ENCODE measurements at regions not wholly inside any gene's neighbourhood (a gene's known extent, or its start where the extent isn't known, plus 50 kb on each side); places are given as distances from the start of the nearest gene placed in this dataset.

DNA sequence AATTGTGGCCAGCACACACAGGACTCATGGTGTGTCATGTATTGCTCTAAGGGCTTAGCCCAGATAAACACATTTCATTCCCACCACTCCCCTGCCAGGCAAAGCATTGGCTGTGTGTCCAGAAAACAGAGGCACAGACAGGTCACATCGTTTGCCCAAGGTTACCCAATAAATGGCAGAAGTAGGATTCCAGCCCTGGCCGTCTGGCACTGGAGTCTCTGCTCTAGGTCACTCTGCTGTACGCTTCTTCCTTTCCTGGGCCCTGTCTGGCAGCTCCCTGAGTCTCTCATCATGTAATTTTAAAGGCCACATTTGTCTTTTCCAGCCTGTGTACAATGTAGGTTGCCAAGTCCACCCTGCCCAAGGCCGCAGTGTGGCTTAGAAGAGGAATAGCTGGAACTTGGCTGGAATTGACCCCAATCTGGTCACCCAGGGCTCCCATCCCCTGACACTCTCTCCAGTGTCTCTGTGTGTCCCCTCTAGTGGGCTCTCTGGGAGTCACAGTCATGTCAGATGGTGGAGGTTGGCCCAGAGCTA is 264.5 kb upstream of the TSHZ3 start:
- H3K27me3 ChIP-seq (ENCODE audit: low read length) = no peaks in the 10 kb centered on the region
- H3K4me2 ChIP-seq (ENCODE audit: low read depth, low read length, poor library complexity, severe bottlenecking) = no peak overlapping the region
- no peak overlapping the region for H2AFZ ChIP-seq (ENCODE audit: low read length)
- H3K9ac ChIP-seq (ENCODE audit: low read length) = no peak overlapping the region
- no peaks in the 10 kb centered on the region for H3K36me3 ChIP-seq (ENCODE audit: insufficient read depth, low read length)
- H3K4me1 ChIP-seq (ENCODE audit: low read length) = no peaks in the 10 kb centered on the region
- no peaks in the 10 kb centered on the region for H3K9me2 ChIP-seq (replicated peaks; ENCODE audit: insufficient read depth, low read length)
- H3K79me2 ChIP-seq (ENCODE audit: low read length) = no peaks in the 10 kb centered on the region
- no peaks in the 10 kb centered on the region for H4K20me1 ChIP-seq (ENCODE audit: insufficient read depth, low read depth, low read length)
- no peak for DNase-seq
- no peak overlapping the region for H3K4me3 ChIP-seq (ENCODE audit: low read length)
- no peak overlapping the region for H3K27ac ChIP-seq (ENCODE audit: low read length)
- no peaks in the 10 kb centered on the region for H3K9me3 ChIP-seq (ENCODE audit: low read length)

DNA sequence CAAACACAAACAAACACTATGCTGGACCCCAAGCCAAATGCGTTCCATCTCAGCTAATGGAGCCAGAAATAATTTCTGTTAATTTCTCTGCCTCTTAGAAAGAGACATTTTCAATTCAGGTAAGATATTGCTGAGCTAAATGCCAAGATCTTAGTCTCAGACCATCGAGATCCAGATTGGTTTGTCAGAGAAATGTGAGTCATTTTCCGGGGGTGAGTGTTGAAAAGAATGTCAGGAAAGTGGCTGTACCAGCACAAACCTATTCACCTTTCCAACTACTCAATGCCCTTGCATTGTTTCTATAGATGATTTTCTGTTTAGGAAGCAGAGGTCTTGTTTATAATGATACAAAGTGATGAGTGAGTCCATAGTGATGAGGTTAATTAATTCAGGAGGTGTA is 266.8 kb upstream of the TSHZ3 start:
- no peak overlapping the region for H3K9ac ChIP-seq (ENCODE audit: low read length)
- H3K79me2 ChIP-seq (ENCODE audit: low read length) = no peaks in the 10 kb centered on the region
- no peaks in the 10 kb centered on the region for H3K27me3 ChIP-seq (ENCODE audit: low read length)
- H3K4me2 ChIP-seq (ENCODE audit: low read depth, low read length, poor library complexity, severe bottlenecking) = no peak overlapping the region
- no peaks in the 10 kb centered on the region for H4K20me1 ChIP-seq (ENCODE audit: insufficient read depth, low read depth, low read length)
- DNase-seq = no peak
- no peak overlapping the region for H3K27ac ChIP-seq (ENCODE audit: low read length)
- no peaks in the 10 kb centered on the region for H3K9me3 ChIP-seq (ENCODE audit: low read length)
- no peaks in the 10 kb centered on the region for H3K36me3 ChIP-seq (ENCODE audit: insufficient read depth, low read length)
- no peak overlapping the region for H3K4me3 ChIP-seq (ENCODE audit: low read length)
- H2AFZ ChIP-seq (ENCODE audit: low read length) = no peak overlapping the region
- no peaks in the 10 kb centered on the region for H3K4me1 ChIP-seq (ENCODE audit: low read length)
- no peaks in the 10 kb centered on the region for H3K9me2 ChIP-seq (replicated peaks; ENCODE audit: insufficient read depth, low read length)

DNA sequence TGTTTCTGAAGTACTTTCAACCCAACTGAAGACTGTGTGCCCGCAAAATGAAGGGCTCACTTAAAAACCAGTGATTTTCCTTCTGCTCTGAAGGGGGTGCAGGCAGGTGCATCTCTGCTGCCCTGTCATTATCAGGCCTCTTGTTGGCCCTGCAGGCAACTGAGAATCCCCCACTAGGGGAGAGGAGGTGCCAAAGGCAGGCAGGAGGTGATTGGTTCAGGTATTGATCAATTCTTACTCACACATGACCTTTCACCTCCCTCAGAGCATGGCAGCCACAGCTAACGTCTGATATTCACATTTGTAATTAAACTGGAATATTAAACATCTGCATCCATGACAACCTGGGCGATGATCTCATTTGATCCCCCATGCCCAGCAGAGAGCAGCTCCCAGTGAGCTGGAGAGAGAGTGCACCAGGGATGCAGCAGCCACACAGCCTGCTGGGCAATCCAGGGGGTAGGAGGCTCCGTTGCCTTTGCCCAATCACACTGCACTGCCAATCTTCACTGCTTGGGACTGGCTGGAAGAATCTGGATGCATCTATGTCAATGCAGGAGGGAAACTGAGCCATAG is 267.9 kb upstream of the TSHZ3 start:
- H3K9ac ChIP-seq (ENCODE audit: low read length) = no peak overlapping the region
- H3K9me3 ChIP-seq (ENCODE audit: low read length) = no peaks in the 10 kb centered on the region
- no peak for DNase-seq
- no peaks in the 10 kb centered on the region for H3K36me3 ChIP-seq (ENCODE audit: insufficient read depth, low read length)
- H3K4me3 ChIP-seq (ENCODE audit: low read length) = no peak overlapping the region
- no peaks in the 10 kb centered on the region for H3K79me2 ChIP-seq (ENCODE audit: low read length)
- H3K9me2 ChIP-seq (replicated peaks; ENCODE audit: insufficient read depth, low read length) = no peaks in the 10 kb centered on the region
- H3K27me3 ChIP-seq (ENCODE audit: low read length) = no peaks in the 10 kb centered on the region
- H3K4me1 ChIP-seq (ENCODE audit: low read length) = no peaks in the 10 kb centered on the region
- H3K4me2 ChIP-seq (ENCODE audit: low read depth, low read length, poor library complexity, severe bottlenecking) = no peak overlapping the region
- no peaks in the 10 kb centered on the region for H4K20me1 ChIP-seq (ENCODE audit: insufficient read depth, low read depth, low read length)
- no peak overlapping the region for H3K27ac ChIP-seq (ENCODE audit: low read length)
- H2AFZ ChIP-seq (ENCODE audit: low read length) = no peak overlapping the region

DNA sequence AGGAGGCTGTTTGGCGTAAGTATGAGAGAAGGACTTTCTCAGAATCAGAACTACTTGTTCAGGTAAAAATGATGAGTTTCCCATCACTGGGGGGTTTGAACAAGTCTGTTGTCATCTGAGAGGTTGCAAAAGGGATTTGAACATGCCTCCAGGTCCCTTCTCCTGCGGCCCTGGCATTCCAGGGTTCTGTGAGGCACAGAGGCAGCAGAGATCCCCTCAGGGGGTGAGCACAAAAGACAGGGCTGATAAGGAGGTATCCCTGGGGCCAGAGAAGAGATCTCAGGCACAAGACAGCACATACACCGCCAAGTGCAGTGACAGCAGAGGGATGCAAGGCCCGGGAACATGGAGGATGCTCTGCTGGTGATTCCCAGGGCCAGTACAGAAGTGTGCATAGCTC is 275.8 kb upstream of the TSHZ3 start:
- Histone ChIP-seq H3K4me1 (ENCODE audit: low read length) (no peaks in the 10 kb centered on the region), H3K4me2 (ENCODE audit: low read depth, low read length, poor library complexity, severe bottlenecking) (no peak overlapping the region), H4K20me1 (ENCODE audit: insufficient read depth, low read depth, low read length) (no peaks in the 10 kb centered on the region)

DNA sequence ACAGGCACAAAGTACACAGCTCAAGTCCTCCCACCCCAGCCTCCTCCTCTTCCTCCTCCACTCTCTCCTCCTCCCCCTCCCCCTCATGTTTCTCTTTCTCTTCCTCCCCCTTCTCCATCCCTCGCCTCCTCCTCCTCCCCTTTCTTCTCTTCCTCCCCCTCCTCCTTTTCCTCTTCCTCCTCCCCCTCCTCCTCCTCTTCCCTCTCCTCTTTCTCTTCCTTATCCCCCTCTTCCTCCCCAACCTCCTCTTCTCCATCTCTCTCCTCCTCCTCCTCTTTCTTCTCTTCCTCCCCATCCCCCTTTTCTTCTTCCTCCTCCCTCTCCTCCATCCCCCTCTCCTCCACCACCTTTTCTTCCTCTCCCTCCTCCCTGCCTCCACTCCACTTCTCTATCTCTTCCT is 276.3 kb upstream of the TSHZ3 start:
- Histone ChIP-seq H3K4me1 (ENCODE audit: low read length) (no peaks in the 10 kb centered on the region), H4K20me1 (ENCODE audit: insufficient read depth, low read depth, low read length) (no peaks in the 10 kb centered on the region), H3K4me3 (ENCODE audit: low read length) (no peak overlapping the region), H2AFZ (ENCODE audit: low read length) (no peak overlapping the region), H3K9ac (ENCODE audit: low read length) (no peak overlapping the region), H3K27me3 (ENCODE audit: low read length) (no peaks in the 10 kb centered on the region), H3K4me2 (ENCODE audit: low read depth, low read length, poor library complexity, severe bottlenecking) (no peak overlapping the region), H3K79me2 (ENCODE audit: low read length) (no peaks in the 10 kb centered on the region), H3K36me3 (ENCODE audit: insufficient read depth, low read length) (no peaks in the 10 kb centered on the region), H3K9me3 (ENCODE audit: low read length) (no peaks in the 10 kb centered on the region), H3K9me2 (replicated peaks; ENCODE audit: insufficient read depth, low read length) (no peaks in the 10 kb centered on the region), H3K27ac (ENCODE audit: low read length) (no peak overlapping the region)
- DNase-seq = no peak

More for the DNA sequence above, 275.8 kb upstream of the TSHZ3 start:
- Histone ChIP-seq H3K9me3 (ENCODE audit: low read length) (no peaks in the 10 kb centered on the region), H3K9me2 (replicated peaks; ENCODE audit: insufficient read depth, low read length) (no peaks in the 10 kb centered on the region), H2AFZ (ENCODE audit: low read length) (no peak overlapping the region), H3K79me2 (ENCODE audit: low read length) (no peaks in the 10 kb centered on the region), H3K27ac (ENCODE audit: low read length) (no peak overlapping the region), H3K9ac (ENCODE audit: low read length) (no peak overlapping the region), H3K27me3 (ENCODE audit: low read length) (no peaks in the 10 kb centered on the region), H3K4me3 (ENCODE audit: low read length) (no peak overlapping the region), H3K36me3 (ENCODE audit: insufficient read depth, low read length) (no peaks in the 10 kb centered on the region)
- DNase-seq = no peak

DNA sequence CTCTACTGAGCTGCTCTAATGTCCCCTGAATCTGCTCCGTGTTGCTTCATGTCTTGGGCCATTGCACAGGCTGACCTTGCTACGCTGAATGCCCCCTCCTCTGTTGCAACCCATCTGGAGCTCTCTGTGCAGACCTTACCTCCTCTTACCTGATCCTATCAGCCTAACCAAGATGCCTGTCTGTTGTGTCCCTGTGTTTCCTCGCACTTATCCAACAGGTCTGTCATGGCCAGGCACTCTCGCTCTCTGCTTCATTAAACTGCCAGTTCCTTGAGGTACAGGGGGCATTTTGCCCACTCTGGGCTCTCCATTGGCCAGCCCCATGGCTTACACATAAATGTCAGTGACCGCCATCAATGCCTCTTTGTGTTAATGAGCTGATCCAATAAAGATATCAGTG is 277.7 kb upstream of the TSHZ3 start:
- no peaks in the 10 kb centered on the region for H3K36me3 ChIP-seq (ENCODE audit: insufficient read depth, low read length)
- H3K9me2 ChIP-seq (replicated peaks; ENCODE audit: insufficient read depth, low read length) = no peaks in the 10 kb centered on the region
- no peak overlapping the region for H3K9ac ChIP-seq (ENCODE audit: low read length)
- H3K79me2 ChIP-seq (ENCODE audit: low read length) = no peaks in the 10 kb centered on the region
- H3K4me2 ChIP-seq (ENCODE audit: low read depth, low read length, poor library complexity, severe bottlenecking) = no peak overlapping the region
- H3K4me1 ChIP-seq (ENCODE audit: low read length) = no peaks in the 10 kb centered on the region
- H3K9me3 ChIP-seq (ENCODE audit: low read length) = no peaks in the 10 kb centered on the region
- no peaks in the 10 kb centered on the region for H4K20me1 ChIP-seq (ENCODE audit: insufficient read depth, low read depth, low read length)
- no peak overlapping the region for H3K27ac ChIP-seq (ENCODE audit: low read length)
- DNase-seq = no peak
- no peaks in the 10 kb centered on the region for H3K27me3 ChIP-seq (ENCODE audit: low read length)
- H2AFZ ChIP-seq (ENCODE audit: low read length) = no peak overlapping the region
- H3K4me3 ChIP-seq (ENCODE audit: low read length) = no peak overlapping the region

DNA sequence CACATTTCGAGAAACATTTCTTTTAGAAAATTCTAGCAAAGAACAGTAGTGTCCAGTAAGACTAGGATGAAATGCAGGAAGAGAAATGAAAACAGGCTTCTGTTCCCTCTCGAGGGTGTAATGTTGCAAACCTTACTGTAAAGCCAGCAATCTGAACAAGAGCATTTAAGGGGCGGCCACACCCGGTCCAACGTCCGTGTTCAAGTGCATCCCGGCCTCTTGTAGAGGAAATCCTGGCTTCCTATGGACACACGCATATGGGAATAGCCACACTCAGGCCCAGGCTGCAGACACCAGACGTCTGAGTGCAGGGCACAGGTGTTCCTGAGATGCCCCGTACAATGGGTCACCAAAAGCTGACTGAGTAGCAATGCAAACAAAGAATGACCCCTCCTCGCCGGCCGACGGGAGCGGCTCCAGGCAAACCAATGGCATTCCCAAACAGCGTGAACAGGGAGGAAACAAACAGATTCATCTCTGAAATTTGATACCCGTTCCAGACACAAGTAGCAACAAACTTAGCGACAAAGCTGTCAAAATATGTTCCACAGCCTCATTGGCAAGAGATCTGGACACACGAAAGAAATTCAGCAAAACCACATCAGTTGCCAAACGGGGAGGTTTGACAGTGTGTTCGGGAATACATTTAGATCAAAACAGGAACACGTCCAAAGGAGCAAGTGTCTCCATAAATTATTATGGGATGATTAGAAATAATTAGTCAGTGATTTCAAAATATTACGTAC is 278.6 kb upstream of the TSHZ3 start:
- Histone ChIP-seq H3K4me3 (ENCODE audit: low read length) (no peak overlapping the region), H3K4me1 (ENCODE audit: low read length) (no peaks in the 10 kb centered on the region), H3K9me3 (ENCODE audit: low read length) (no peaks in the 10 kb centered on the region), H3K27me3 (ENCODE audit: low read length) (no peaks in the 10 kb centered on the region), H3K27ac (ENCODE audit: low read length) (no peak overlapping the region), H4K20me1 (ENCODE audit: insufficient read depth, low read depth, low read length) (no peaks in the 10 kb centered on the region), H3K9me2 (replicated peaks; ENCODE audit: insufficient read depth, low read length) (no peaks in the 10 kb centered on the region), H3K4me2 (ENCODE audit: low read depth, low read length, poor library complexity, severe bottlenecking) (no peak overlapping the region), H3K36me3 (ENCODE audit: insufficient read depth, low read length) (no peaks in the 10 kb centered on the region), H3K79me2 (ENCODE audit: low read length) (no peaks in the 10 kb centered on the region), H3K9ac (ENCODE audit: low read length) (no peak overlapping the region), H2AFZ (ENCODE audit: low read length) (no peak overlapping the region)
- DNase-seq = no peak

DNA sequence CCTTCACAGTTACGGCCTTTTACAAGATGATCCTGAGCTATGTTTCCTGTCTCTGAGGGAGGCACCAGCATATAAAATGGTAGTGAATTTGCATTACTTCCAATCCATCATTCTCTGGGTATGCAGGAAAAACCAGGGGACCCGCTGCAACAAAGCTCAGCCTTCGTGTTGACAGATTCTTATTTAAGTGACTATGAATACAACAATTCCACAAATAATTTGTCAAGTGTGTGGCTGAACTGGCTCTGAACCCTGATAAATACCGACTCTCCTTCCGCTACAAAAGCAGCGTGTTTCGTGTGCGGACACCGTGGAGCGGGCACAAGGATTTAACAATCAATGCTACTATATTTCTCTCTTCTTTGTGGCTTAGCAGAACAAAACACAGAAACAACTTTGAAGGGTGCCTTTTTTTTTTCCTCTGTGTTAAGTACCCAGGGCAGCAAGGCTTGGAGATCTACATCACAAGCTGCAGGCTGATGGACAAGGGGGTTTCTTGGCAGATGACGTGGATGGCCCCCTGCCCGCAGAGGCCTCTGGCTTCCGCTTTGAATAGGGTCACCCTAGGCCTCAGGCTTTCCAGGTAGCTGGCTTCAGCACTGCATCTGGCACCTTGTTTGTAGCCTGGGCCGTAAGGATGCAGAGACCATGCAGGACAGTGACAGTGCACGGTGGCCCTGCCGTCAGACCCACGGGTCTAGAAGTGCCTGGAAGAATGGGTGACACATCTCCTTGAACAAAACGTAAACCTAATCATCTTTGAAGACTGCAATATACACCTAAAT is 280.5 kb upstream of the TSHZ3 start:
- Histone ChIP-seq H3K4me1 (ENCODE audit: low read length) (no peaks in the 10 kb centered on the region), H3K27me3 (ENCODE audit: low read length) (no peaks in the 10 kb centered on the region), H3K9me3 (ENCODE audit: low read length) (no peaks in the 10 kb centered on the region), H3K27ac (ENCODE audit: low read length) (no peak overlapping the region), H3K4me2 (ENCODE audit: low read depth, low read length, poor library complexity, severe bottlenecking) (no peak overlapping the region), H3K36me3 (ENCODE audit: insufficient read depth, low read length) (no peaks in the 10 kb centered on the region), H3K4me3 (ENCODE audit: low read length) (no peak overlapping the region), H3K9ac (ENCODE audit: low read length) (no peak overlapping the region), H2AFZ (ENCODE audit: low read length) (no peak overlapping the region), H4K20me1 (ENCODE audit: insufficient read depth, low read depth, low read length) (no peaks in the 10 kb centered on the region), H3K79me2 (ENCODE audit: low read length) (no peaks in the 10 kb centered on the region), H3K9me2 (replicated peaks; ENCODE audit: insufficient read depth, low read length) (no peaks in the 10 kb centered on the region)
- DNase-seq = no peak
